ENCODE measurements at regions not wholly inside any gene's neighbourhood (a gene's known extent, or its start where the extent isn't known, plus 50 kb on each side); places are given as distances from the start of the nearest gene placed in this dataset.

- intact Hi-C loops (cut with DNase I, micrococcal nuclease): no loop called here
- Mint-ChIP-seq H3K36me3 (ENCODE audit: low read depth) (no peaks in the 10 kb centered on the region), H3K27me3 (no peaks in the 10 kb centered on the region), H3K4me1 (ENCODE audit: low read depth) (no peaks in the 10 kb centered on the region), H3K27ac (no peak overlapping the region), H3K9me3 (peaks cover 2% of the 10 kb centered on the region), H3K4me3 (no peak overlapping the region)
- Histone ChIP-seq H3K36me3 (ENCODE audit: insufficient read depth, low read length) (no peaks in the 10 kb centered on the region), H3K4me1 (ENCODE audit: insufficient read depth, low read length) (no peaks in the 10 kb centered on the region), H3K4me3 (ENCODE audit: low read length) (no peak overlapping the region), H3K27ac (ENCODE audit: low read depth in 1 of 2, low read length in 2 of 2) (no peak overlapping the region), H3K27me3 (ENCODE audit: control insufficient read depth in 1 of 2, insufficient read depth in 2 of 2, low read length in 2 of 2) (no peaks in the 10 kb centered on the region), H3K9me3 (ENCODE audit: control insufficient read depth in 1 of 2, insufficient read depth in 1 of 2, low read length in 2 of 2) (peaks cover 0 to 8% of the 10 kb centered on the region in 2 experiments)
- CTCF ChIA-PET: no interaction called here
- no peak for ATAC-seq (ENCODE audit: poor library complexity)
- no peak for DNase-seq
- no peak for TF ChIP-seq CTCF (IDR thresholded peaks at IDR 0.05)
- POLR2A ChIA-PET: no interaction called here
These were observed 185.0 kb upstream of the BMP2 start for GRCh38 chr20:6582449-6582848.

GRCh38 chr20:6580486-6580885, 187.0 kb upstream of the BMP2 start:
- H3K4me1 ChIP-seq (ENCODE audit: insufficient read depth, low read length): no peaks in the 10 kb centered on the region
- ATAC-seq (ENCODE audit: poor library complexity) (no peak), DNase-seq (no peak)
- no peaks in the 10 kb centered on the region for H3K27me3 ChIP-seq (ENCODE audit: control insufficient read depth in 1 of 2, insufficient read depth in 2 of 2, low read length in 2 of 2)
- H3K4me3 ChIP-seq (ENCODE audit: low read length): no peak overlapping the region
- POLR2A ChIA-PET: no interaction called here
- H3K4me3 Mint-ChIP-seq: no peak overlapping the region
- peaks cover 0 to 8% of the 10 kb centered on the region in 2 experiments for H3K9me3 ChIP-seq (ENCODE audit: control insufficient read depth in 1 of 2, insufficient read depth in 1 of 2, low read length in 2 of 2)
- H3K27me3 Mint-ChIP-seq: no peaks in the 10 kb centered on the region
- intact Hi-C loops (cut with DNase I, micrococcal nuclease): no loop called here
- peaks cover 2% of the 10 kb centered on the region for H3K9me3 Mint-ChIP-seq
- no peaks in the 10 kb centered on the region for H3K36me3 ChIP-seq (ENCODE audit: insufficient read depth, low read length)
- TF ChIP-seq CTCF (IDR thresholded peaks at IDR 0.05): no peak
- no peaks in the 10 kb centered on the region for H3K36me3 Mint-ChIP-seq (ENCODE audit: low read depth)
- CTCF ChIA-PET: no interaction called here
- no peak overlapping the region for H3K27ac Mint-ChIP-seq
- H3K27ac ChIP-seq (ENCODE audit: low read depth in 1 of 2, low read length in 2 of 2): no peak overlapping the region
- no peaks in the 10 kb centered on the region for H3K4me1 Mint-ChIP-seq (ENCODE audit: low read depth)

- H3K9me3 Mint-ChIP-seq: peaks cover 2% of the 10 kb centered on the region
- no peak for DNase-seq
- H3K4me1 Mint-ChIP-seq (ENCODE audit: low read depth): no peaks in the 10 kb centered on the region
- CTCF ChIA-PET: no interaction called here
- H3K27me3 Mint-ChIP-seq: no peaks in the 10 kb centered on the region
- Histone ChIP-seq H3K9me3 (ENCODE audit: control insufficient read depth in 1 of 2, insufficient read depth in 1 of 2, low read length in 2 of 2) (peaks cover 0 to 8% of the 10 kb centered on the region in 2 experiments), H3K4me1 (ENCODE audit: insufficient read depth, low read length) (no peaks in the 10 kb centered on the region), H3K27me3 (ENCODE audit: control insufficient read depth in 1 of 2, insufficient read depth in 2 of 2, low read length in 2 of 2) (no peaks in the 10 kb centered on the region), H3K4me3 (ENCODE audit: low read length) (no peak overlapping the region), H3K36me3 (ENCODE audit: insufficient read depth, low read length) (no peaks in the 10 kb centered on the region), H3K27ac (ENCODE audit: low read depth in 1 of 2, low read length in 2 of 2) (no peak overlapping the region)
- H3K27ac Mint-ChIP-seq: no peak overlapping the region
- POLR2A ChIA-PET: no interaction called here
- no peak for TF ChIP-seq CTCF (IDR thresholded peaks at IDR 0.05)
- H3K4me3 Mint-ChIP-seq: no peak overlapping the region
- H3K36me3 Mint-ChIP-seq (ENCODE audit: low read depth): no peaks in the 10 kb centered on the region
- intact Hi-C loops (cut with DNase I, micrococcal nuclease): no loop called here
- ATAC-seq (ENCODE audit: poor library complexity): no peak
These were observed 187.7 kb upstream of the BMP2 start for GRCh38 chr20:6579824-6580223.
